ENCODE measurements at regions not wholly inside any gene's neighbourhood (a gene's known extent, or its start where the extent isn't known, plus 50 kb on each side); places are given as distances from the start of the nearest gene placed in this dataset.
"Not testable (repeated sequence)": the region's sequence is repeated elsewhere in the genome, so short reads cannot be mapped to it uniquely, and the experiment has no call there.

DNA sequence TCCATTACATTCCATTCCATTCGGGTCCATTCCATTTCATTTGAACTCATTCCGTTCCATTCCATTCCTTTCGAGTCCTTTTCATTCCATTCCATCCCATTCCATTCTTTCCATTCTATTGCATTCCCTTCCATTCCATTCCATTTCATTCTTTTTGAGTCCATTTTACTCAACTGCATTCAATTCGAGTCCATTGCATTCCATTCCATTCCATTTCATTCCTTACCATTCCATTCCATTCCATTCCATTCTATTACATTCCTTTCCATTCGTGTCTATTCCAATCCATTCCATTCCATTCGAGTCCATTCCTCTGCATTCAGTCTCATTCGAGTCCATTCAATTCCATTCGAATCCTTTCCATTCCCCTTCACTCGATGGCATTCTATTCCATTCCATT, 1128.8 kb downstream of the RPIA start:
- Histone ChIP-seq H3K27me3 (ENCODE audit: insufficient read depth, low read depth) (no peaks in the 10 kb centered on the region), H3K4me1 (ENCODE audit: low read depth, poor library complexity, severe bottlenecking) (no peaks in the 10 kb centered on the region), H2AFZ (ENCODE audit: low read depth) (no peak overlapping the region), H3K79me2 (ENCODE audit: insufficient read depth, low read depth) (no peaks in the 10 kb centered on the region), H3K4me2 (no peak overlapping the region), H3K27ac (no peak overlapping the region), H3K4me3 (IDR thresholded peaks at IDR 0.05; ENCODE audit: insufficient read depth, low read depth, low read length) (no peak overlapping the region), H3K9ac (no peak overlapping the region), H4K20me1 (ENCODE audit: insufficient read depth) (no peaks in the 10 kb centered on the region), H3K36me3 (ENCODE audit: insufficient read depth) (no peaks in the 10 kb centered on the region)
- TF ChIP-seq, protein P1, sequence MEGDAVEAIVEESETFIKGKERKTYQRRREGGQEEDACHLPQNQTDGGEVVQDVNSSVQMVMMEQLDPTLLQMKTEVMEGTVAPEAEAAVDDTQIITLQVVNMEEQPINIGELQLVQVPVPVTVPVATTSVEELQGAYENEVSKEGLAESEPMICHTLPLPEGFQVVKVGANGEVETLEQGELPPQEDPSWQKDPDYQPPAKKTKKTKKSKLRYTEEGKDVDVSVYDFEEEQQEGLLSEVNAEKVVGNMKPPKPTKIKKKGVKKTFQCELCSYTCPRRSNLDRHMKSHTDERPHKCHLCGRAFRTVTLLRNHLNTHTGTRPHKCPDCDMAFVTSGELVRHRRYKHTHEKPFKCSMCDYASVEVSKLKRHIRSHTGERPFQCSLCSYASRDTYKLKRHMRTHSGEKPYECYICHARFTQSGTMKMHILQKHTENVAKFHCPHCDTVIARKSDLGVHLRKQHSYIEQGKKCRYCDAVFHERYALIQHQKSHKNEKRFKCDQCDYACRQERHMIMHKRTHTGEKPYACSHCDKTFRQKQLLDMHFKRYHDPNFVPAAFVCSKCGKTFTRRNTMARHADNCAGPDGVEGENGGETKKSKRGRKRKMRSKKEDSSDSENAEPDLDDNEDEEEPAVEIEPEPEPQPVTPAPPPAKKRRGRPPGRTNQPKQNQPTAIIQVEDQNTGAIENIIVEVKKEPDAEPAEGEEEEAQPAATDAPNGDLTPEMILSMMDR (conservative IDR thresholded peaks at IDR 0.05; ENCODE audit: low read depth, low read length): no peak

DNA sequence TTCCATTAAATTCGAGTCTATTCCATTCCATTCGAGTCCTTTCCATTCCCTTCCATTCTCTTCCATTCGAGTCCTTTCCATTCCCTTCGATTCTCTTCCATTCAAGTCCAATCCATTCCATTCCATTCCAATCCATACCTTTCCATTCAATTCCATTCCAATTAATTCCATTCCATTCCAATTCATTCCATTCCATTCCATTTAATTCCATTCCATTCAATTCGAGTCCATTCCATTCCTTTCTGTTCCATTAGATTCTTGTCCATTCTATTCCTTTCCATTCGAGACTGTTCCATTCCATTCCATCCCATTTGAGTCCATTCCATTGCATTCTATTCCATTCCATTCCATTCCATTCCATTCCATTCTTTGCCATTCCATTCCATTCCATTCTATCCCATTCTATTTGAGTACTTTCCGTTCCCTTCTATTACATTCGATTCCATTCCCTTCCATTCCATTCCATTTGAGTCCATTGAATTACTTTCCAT, 1130.0 kb downstream of the RPIA start:
- H3K4me2 ChIP-seq: no peak overlapping the region
- H3K27ac ChIP-seq: no peak overlapping the region
- no peaks in the 10 kb centered on the region for H3K79me2 ChIP-seq (ENCODE audit: insufficient read depth, low read depth)
- H3K27me3 ChIP-seq (ENCODE audit: insufficient read depth, low read depth): no peaks in the 10 kb centered on the region
- H4K20me1 ChIP-seq (ENCODE audit: insufficient read depth): no peaks in the 10 kb centered on the region
- no peak overlapping the region for H3K9ac ChIP-seq
- H3K36me3 ChIP-seq (ENCODE audit: insufficient read depth): no peaks in the 10 kb centered on the region
- H3K4me1 ChIP-seq (ENCODE audit: low read depth, poor library complexity, severe bottlenecking): no peaks in the 10 kb centered on the region
- H3K4me3 ChIP-seq (IDR thresholded peaks at IDR 0.05; ENCODE audit: insufficient read depth, low read depth, low read length): no peak overlapping the region
- H2AFZ ChIP-seq (ENCODE audit: low read depth): no peak overlapping the region
- TF ChIP-seq, protein P1 (conservative IDR thresholded peaks at IDR 0.05; ENCODE audit: low read depth, low read length): no peak

DNA sequence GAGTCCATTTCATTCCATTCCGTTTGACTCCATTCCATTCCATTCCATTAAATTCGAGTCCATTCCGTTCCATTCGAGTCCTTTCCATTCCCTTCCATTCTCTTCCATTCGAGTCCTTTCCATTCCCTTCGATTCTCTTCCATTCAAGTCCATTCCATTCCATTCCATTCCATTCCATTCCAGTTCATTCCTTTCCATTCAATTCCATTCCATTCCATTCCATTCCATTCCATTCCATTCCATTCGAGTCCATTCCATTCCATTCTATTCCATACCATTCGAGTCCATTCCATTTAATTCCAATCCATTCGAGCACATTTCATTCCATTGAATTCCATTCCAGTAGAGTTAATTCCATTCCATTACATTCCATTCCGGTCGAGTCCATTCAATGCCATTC, 1130.9 kb downstream of the RPIA start:
- H3K27me3 ChIP-seq (ENCODE audit: insufficient read depth, low read depth); H3K4me1 ChIP-seq (ENCODE audit: low read depth, poor library complexity, severe bottlenecking); H3K4me2 ChIP-seq; H3K27ac ChIP-seq; H3K36me3 ChIP-seq (ENCODE audit: insufficient read depth); H3K79me2 ChIP-seq (ENCODE audit: insufficient read depth, low read depth); H3K9ac ChIP-seq; H2AFZ ChIP-seq (ENCODE audit: low read depth); H4K20me1 ChIP-seq (ENCODE audit: insufficient read depth); H3K4me3 ChIP-seq (IDR thresholded peaks at IDR 0.05; ENCODE audit: insufficient read depth, low read depth, low read length): not testable (repeated sequence)

DNA sequence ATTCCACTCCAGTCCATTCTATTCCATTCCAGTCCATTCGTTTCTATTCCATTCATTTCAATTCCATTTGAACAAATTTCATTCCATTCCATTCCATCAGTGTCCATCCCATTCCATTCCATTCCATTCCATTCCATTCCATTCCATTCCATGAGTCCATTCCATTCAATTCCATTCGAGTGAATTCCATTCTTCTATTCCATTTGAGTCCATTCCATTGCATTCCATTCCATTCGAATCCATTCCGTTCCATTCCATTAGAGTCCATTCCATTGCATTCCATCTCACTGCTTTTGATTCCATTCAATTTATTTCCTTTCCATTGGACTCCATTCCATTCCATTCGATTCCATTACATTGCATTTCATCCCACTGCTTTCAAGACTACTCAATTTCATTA, 1132.1 kb downstream of the RPIA start:
- no peaks in the 10 kb centered on the region for H3K79me2 ChIP-seq (ENCODE audit: insufficient read depth, low read depth)
- H3K27ac ChIP-seq: no peak overlapping the region
- TF ChIP-seq, protein P1 (conservative IDR thresholded peaks at IDR 0.05; ENCODE audit: low read depth, low read length): no peak
- no peaks in the 10 kb centered on the region for H4K20me1 ChIP-seq (ENCODE audit: insufficient read depth)
- no peak overlapping the region for H3K9ac ChIP-seq
- H3K4me2 ChIP-seq: no peak overlapping the region
- H2AFZ ChIP-seq (ENCODE audit: low read depth): no peak overlapping the region
- H3K4me1 ChIP-seq (ENCODE audit: low read depth, poor library complexity, severe bottlenecking): no peaks in the 10 kb centered on the region
- H3K27me3 ChIP-seq (ENCODE audit: insufficient read depth, low read depth): no peaks in the 10 kb centered on the region
- no peak overlapping the region for H3K4me3 ChIP-seq (IDR thresholded peaks at IDR 0.05; ENCODE audit: insufficient read depth, low read depth, low read length)
- no peaks in the 10 kb centered on the region for H3K36me3 ChIP-seq (ENCODE audit: insufficient read depth)

DNA sequence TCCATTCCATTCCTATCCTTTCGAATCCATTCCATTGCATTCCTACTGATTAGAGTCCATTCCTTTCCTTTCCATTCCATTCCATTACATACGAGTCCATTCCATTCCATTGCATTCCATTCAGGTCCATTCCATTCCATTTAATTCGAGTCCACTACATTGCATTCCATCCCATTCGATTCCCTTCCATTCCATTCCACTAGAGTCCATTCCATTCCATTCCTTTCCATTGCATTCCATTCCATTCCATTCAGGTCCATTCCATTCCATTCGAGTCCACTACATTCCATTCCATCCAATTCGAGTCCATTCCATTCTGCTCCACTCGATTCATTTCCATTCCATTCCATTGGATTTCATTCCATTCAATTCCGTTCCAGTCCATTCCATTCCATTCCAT, 1133.6 kb downstream of the RPIA start:
- Histone ChIP-seq H3K4me2 (no peak overlapping the region), H3K4me3 (IDR thresholded peaks at IDR 0.05; ENCODE audit: insufficient read depth, low read depth, low read length) (no peak overlapping the region), H3K4me1 (ENCODE audit: low read depth, poor library complexity, severe bottlenecking) (no peaks in the 10 kb centered on the region), H3K9ac (no peak overlapping the region), H3K27ac (no peak overlapping the region), H3K79me2 (ENCODE audit: insufficient read depth, low read depth) (no peaks in the 10 kb centered on the region), H3K36me3 (ENCODE audit: insufficient read depth) (no peaks in the 10 kb centered on the region), H3K27me3 (ENCODE audit: insufficient read depth, low read depth) (no peaks in the 10 kb centered on the region), H4K20me1 (ENCODE audit: insufficient read depth) (no peaks in the 10 kb centered on the region), H2AFZ (ENCODE audit: low read depth) (no peak overlapping the region)
- TF ChIP-seq, protein P1 (conservative IDR thresholded peaks at IDR 0.05; ENCODE audit: low read depth, low read length): no peak

DNA sequence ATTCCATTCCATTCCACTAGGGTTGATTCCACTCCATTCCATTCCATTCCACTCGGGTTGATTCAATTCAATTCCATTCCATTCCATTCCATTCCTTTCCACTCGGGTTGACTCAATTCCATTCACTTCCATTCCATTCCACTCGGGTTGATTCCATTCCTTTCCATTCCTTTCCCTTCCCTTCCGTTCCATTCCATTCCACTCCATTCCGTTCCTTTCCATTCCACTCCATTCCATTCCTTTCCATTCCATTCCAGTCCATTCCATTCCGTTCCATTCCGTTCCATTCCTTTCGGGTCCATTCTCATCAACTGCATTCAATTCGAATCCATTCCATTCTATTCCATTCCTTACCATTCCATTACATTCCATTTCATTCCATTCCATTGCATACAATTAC, 1135.3 kb downstream of the RPIA start:
- H3K36me3 ChIP-seq (ENCODE audit: insufficient read depth); H3K27ac ChIP-seq; H3K9ac ChIP-seq; H3K4me3 ChIP-seq (IDR thresholded peaks at IDR 0.05; ENCODE audit: insufficient read depth, low read depth, low read length); H3K4me2 ChIP-seq; H2AFZ ChIP-seq (ENCODE audit: low read depth); H3K4me1 ChIP-seq (ENCODE audit: low read depth, poor library complexity, severe bottlenecking); H3K27me3 ChIP-seq (ENCODE audit: insufficient read depth, low read depth); H3K79me2 ChIP-seq (ENCODE audit: insufficient read depth, low read depth); H4K20me1 ChIP-seq (ENCODE audit: insufficient read depth): not testable (repeated sequence)

DNA sequence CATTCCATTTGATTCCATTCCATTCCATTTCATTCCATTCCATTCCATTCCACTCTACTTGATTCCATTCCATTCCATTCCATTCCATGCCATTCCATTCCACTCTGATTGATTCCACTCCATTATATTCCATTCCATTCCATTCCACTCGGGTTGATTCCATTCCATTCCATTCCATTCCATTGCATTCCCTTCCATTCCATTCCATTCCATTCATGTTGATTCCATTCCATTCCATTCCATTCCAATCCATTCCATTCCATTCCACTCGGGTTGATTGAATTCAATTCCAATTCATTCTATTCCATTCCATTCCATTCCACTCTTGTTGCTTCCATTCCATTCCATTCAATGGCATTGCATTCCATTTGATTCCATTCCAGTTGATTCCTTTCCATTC, 1136.4 kb downstream of the RPIA start:
- not testable (repeated sequence) for H2AFZ ChIP-seq (ENCODE audit: low read depth); H3K9ac ChIP-seq; H3K27me3 ChIP-seq (ENCODE audit: insufficient read depth, low read depth); H3K36me3 ChIP-seq (ENCODE audit: insufficient read depth); H3K4me3 ChIP-seq (IDR thresholded peaks at IDR 0.05; ENCODE audit: insufficient read depth, low read depth, low read length); H3K27ac ChIP-seq; H3K4me2 ChIP-seq; H4K20me1 ChIP-seq (ENCODE audit: insufficient read depth); H3K4me1 ChIP-seq (ENCODE audit: low read depth, poor library complexity, severe bottlenecking); H3K79me2 ChIP-seq (ENCODE audit: insufficient read depth, low read depth)
